ENCODE measurements at regions not wholly inside any gene's neighbourhood (a gene's known extent, or its start where the extent isn't known, plus 50 kb on each side); places are given as distances from the start of the nearest gene placed in this dataset.

DNA sequence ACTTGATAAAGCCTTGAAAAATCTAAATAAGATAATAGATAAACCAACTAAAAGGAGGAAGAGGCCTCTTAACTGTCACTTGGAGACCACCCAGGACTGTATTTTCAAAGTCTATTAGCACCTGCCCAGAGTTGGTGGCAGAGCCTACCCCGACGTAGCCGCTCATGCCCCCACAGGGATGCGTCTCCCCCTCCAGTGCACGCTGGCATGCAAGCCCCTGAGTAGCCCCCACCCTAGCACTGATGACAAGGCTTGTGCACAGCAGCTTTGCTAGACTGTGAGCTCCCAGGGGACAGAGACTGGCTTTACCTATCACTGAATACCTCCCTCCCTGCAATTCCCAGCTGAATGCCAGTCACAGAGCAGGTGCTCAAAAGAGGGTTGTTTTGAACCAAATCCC is 54.1 kb upstream of the HES1 start:
- Histone ChIP-seq H3K14ac (ENCODE audit: insufficient read depth, low read length) (no peak overlapping the region; the same call in 1 of the 2 replicates), H3K9ac (ENCODE audit: extremely low read depth, insufficient read length, low read length) (no peak overlapping the region), H2BK120ac (ENCODE audit: low read depth, low read length, poor library complexity, severe bottlenecking) (no peak overlapping the region), H2BK15ac (ENCODE audit: low read depth, low read length) (no peak overlapping the region), H3K4me1 (ENCODE audit: insufficient read depth, low read length) (peaks cover 3% of the 10 kb centered on the region; the same call in 1 of the 2 replicates), H3K79me1 (ENCODE audit: insufficient read depth, low read depth, low read length, poor library complexity, severe bottlenecking) (no peaks in the 10 kb centered on the region), H2AK5ac (ENCODE audit: insufficient read length, low read length) (no peak overlapping the region), H3K23ac (ENCODE audit: insufficient read length, low read depth, low read length) (no peak overlapping the region), H3K27ac (ENCODE audit: insufficient read length, low read depth, low read length) (no peak overlapping the region), H3K4me2 (ENCODE audit: insufficient read depth, insufficient read length, low read length) (no peak overlapping the region), H2BK20ac (ENCODE audit: low read depth, low read length, poor library complexity, severe bottlenecking) (no peak overlapping the region), H2BK12ac (ENCODE audit: insufficient read length, low read depth, low read length) (no peak overlapping the region), H2AFZ (ENCODE audit: low read length) (no peak overlapping the region), H3K56ac (ENCODE audit: insufficient read length, low read depth, low read length) (no peak overlapping the region), H3K4ac (ENCODE audit: low read depth, low read length) (no peak overlapping the region), H4K5ac (ENCODE audit: insufficient read length, low read depth, low read length) (no peak overlapping the region), H4K91ac (ENCODE audit: insufficient read length, low read depth, low read length) (no peak overlapping the region), H4K8ac (replicated peaks; ENCODE audit: insufficient read length, low read depth, low read length) (no peak overlapping the region), H3K18ac (ENCODE audit: insufficient read length, low read depth, low read length) (no peak overlapping the region), H3K79me2 (ENCODE audit: insufficient read depth, low read length) (no peaks in the 10 kb centered on the region), H3K9me3 (ENCODE audit: control insufficient read depth, low read depth, low read length) (no peaks in the 10 kb centered on the region), H2BK5ac (ENCODE audit: insufficient read length, low read length) (no peak overlapping the region), H4K20me1 (ENCODE audit: control insufficient read depth, insufficient read depth, insufficient read length) (no peaks in the 10 kb centered on the region), H3K23me2 (ENCODE audit: insufficient read length, low read depth, low read length, poor library complexity, severe bottlenecking) (no peaks in the 10 kb centered on the region), H3T11ph (ENCODE audit: low read length) (no peak overlapping the region), H3K27me3 (ENCODE audit: insufficient read depth, low read length) (no peaks in the 10 kb centered on the region)
- Mint-ChIP-seq H3K36me3 (ENCODE audit: insufficient read depth in 1 of 3, low read depth in 3 of 3) (no peaks in the 10 kb centered on the region), H3K9me3 (no peaks in the 10 kb centered on the region), H3K27me3 (ENCODE audit: low read depth) (peaks cover 20% of the 10 kb centered on the region), H3K27ac (no peak overlapping the region), H3K4me1 (peaks cover 39 to 49% of the 10 kb centered on the region in 2 experiments), H3K4me3 (no peak overlapping the region)
- WGBS (ENCODE audit: extremely low coverage, insufficient read length, low lambda C conversion rate) = no CpG with 5 or more reads among the region's 5 CpGs
- TF ChIP-seq, protein P1, sequence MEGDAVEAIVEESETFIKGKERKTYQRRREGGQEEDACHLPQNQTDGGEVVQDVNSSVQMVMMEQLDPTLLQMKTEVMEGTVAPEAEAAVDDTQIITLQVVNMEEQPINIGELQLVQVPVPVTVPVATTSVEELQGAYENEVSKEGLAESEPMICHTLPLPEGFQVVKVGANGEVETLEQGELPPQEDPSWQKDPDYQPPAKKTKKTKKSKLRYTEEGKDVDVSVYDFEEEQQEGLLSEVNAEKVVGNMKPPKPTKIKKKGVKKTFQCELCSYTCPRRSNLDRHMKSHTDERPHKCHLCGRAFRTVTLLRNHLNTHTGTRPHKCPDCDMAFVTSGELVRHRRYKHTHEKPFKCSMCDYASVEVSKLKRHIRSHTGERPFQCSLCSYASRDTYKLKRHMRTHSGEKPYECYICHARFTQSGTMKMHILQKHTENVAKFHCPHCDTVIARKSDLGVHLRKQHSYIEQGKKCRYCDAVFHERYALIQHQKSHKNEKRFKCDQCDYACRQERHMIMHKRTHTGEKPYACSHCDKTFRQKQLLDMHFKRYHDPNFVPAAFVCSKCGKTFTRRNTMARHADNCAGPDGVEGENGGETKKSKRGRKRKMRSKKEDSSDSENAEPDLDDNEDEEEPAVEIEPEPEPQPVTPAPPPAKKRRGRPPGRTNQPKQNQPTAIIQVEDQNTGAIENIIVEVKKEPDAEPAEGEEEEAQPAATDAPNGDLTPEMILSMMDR (conservative IDR thresholded peaks at IDR 0.05) = no peak
- DNase-seq = no peak

All from H9 (cell line).